Parathyroid adenoma (tissue), 2 donors: ENCODE measurements at regions not wholly inside any gene's neighbourhood (a gene's known extent, or its start where the extent isn't known, plus 50 kb on each side); places are given as distances from the start of the nearest gene placed in this dataset.

Experiments
- H2AFZ ChIP-seq: fragments of 300-600 bp; sonication (generic); one replicate; pipeline ENCODE4 v1.7.0; 2017; ENCODE audit warnings: antibody characterized with exemption, mild to moderate bottlenecking
- H3K27ac ChIP-seq: fragments of 300-600 bp; sonication (generic); one replicate; pipeline ENCODE4 v1.7.0; 2017
- H3K27me3 ChIP-seq: fragments of 300-600 bp; sonication (generic); one replicate; pipeline ENCODE4 v1.7.0; 2017; ENCODE audit warnings: low read length; ENCODE audit not compliant: control insufficient read depth, insufficient read depth
- H3K36me3 ChIP-seq: fragments of 300-600 bp; sonication (generic); one replicate; pipeline ENCODE4 v1.7.0; 2017; ENCODE audit warnings: low read length; ENCODE audit not compliant: control insufficient read depth, insufficient read depth
- H3K4me1 ChIP-seq: fragments of 300-600 bp; sonication (generic); one replicate; pipeline ENCODE4 v1.7.0; 2017; ENCODE audit warnings: control low read depth
- H3K4me2 ChIP-seq: fragments of 300-600 bp; sonication (generic); one replicate; pipeline ENCODE4 v1.7.0; 2017; ENCODE audit warnings: low read length
- H3K4me3 ChIP-seq: fragments of 300-600 bp; sonication (generic); one replicate; pipeline ENCODE4 v1.7.0; 2017; ENCODE audit warnings: low read depth, low read length
- H3K79me2 ChIP-seq: fragments of 300-600 bp; sonication (generic); one replicate; pipeline ENCODE4 v1.7.0; 2017; ENCODE audit warnings: control low read depth
- H3K9ac ChIP-seq: fragments of 300-600 bp; sonication (generic); one replicate; pipeline ENCODE4 v1.7.0; 2017; ENCODE audit warnings: mild to moderate bottlenecking
- H3K9me3 ChIP-seq: fragments of 300-600 bp; sonication (generic); one replicate; pipeline ENCODE4 v1.7.0; 2017; ENCODE audit warnings: low read length; ENCODE audit not compliant: control insufficient read depth
- CTCF ChIP-seq: fragments of 300-600 bp; sonication (generic); IDR thresholded peaks from one replicate; pipeline ENCODE4 v1.7.0; 2017; ENCODE audit warnings: antibody characterized with exemption, mild to moderate bottlenecking
- donor health status: primary hyperparathyroidism.

DNA sequence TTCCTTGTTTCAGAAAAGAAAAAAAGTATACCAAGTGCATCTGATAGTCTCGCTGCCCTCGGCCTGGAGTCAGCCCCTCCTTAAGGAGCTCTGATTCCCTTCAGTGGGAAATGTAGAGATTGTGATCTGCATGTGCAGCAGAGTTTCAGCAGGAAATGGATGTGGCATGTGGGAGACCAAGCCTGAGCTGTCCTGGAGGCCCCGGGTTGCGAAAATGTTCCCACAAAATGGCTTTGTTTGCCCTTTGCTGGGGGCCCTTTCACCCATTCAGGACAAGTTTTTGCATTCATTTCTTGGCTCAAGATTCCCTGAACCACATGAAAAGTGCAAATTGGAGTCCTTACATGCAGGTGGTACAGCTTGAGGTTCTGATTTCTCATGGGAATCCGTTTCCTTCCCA is 230.9 kb downstream of the GADD45G start:
- Histone ChIP-seq H3K4me3 (peak overlapping the region; percentile 24), H3K79me2 (no peaks in the 10 kb centered on the region), H3K9ac (no peak overlapping the region), H3K27me3 (no peaks in the 10 kb centered on the region), H3K36me3 (no peaks in the 10 kb centered on the region), H3K27ac (peak overlapping the region; percentile 95), H3K4me2 (peak overlapping the region; percentile 29), H3K9me3 (no peaks in the 10 kb centered on the region), H2AFZ (peak overlapping the region; percentile 53), H3K4me1 (peaks cover 28% of the 10 kb centered on the region)
- no peak for TF ChIP-seq CTCF

DNA sequence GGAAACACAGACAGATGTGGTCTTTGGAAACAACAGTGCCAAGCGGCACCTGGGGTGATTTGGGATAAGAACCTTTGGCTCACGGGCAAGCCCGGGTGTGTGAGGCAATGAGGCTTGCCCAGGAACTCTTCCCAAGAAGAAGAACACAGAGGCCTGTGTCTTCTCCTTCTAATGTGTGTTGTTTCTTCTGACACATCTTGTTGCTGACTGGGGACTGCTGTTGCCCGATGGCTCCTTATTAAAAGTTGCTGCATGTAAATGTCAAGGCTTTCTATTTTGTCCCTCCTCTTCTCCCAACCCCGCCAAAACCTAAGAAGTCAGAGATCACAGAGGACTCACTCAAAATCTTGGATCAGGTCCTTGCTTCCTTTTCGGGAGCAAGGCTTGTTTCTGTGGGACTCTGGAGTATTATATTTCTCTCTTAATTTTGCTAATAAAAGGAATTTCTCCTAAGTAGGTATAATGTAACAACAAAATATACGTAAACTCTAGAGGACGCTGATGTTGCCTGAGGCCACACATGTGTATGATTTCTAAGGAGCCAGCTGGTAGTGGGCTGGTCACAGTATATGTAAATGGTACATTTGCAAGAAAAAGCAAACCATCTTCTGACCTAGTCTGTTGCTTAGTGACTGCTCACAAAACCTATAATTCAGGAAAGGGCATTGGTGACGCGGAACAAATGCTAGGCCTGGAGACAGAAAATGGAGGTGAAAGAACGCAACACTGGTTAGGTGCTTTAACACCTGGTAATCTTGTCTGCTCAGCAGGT is 232.5 kb downstream of the GADD45G start:
- no peaks in the 10 kb centered on the region for H3K79me2 ChIP-seq
- peaks cover 29% of the 10 kb centered on the region for H3K4me1 ChIP-seq
- H3K9ac ChIP-seq, result no peak overlapping the region
- peak overlapping the region; percentile 41 for H2AFZ ChIP-seq
- peak overlapping the region; percentile 95 for H3K27ac ChIP-seq
- no peak for TF ChIP-seq CTCF
- H3K4me3 ChIP-seq, result no peak overlapping the region
- no peak overlapping the region for H3K4me2 ChIP-seq
- no peaks in the 10 kb centered on the region for H3K9me3 ChIP-seq
- H3K36me3 ChIP-seq, result no peaks in the 10 kb centered on the region
- no peaks in the 10 kb centered on the region for H3K27me3 ChIP-seq

- Histone ChIP-seq H3K36me3 (no peaks in the 10 kb centered on the region), H3K9ac (no peak overlapping the region)
Observed at GRCh38 chr9:89837934-89838310, 233.1 kb downstream of the GADD45G start.

GRCh38 chr9:89838621-89839020 is 233.8 kb downstream of the GADD45G start:
- H3K36me3 ChIP-seq, result no peaks in the 10 kb centered on the region
- H3K79me2 ChIP-seq, result no peaks in the 10 kb centered on the region
- no peak overlapping the region for H3K4me2 ChIP-seq
- no peaks in the 10 kb centered on the region for H3K9me3 ChIP-seq
- H2AFZ ChIP-seq, result no peak overlapping the region
- H3K4me3 ChIP-seq, result no peak overlapping the region
- TF ChIP-seq CTCF, result no peak
- no peak overlapping the region for H3K27ac ChIP-seq
- H3K27me3 ChIP-seq, result no peaks in the 10 kb centered on the region
- peaks cover 33% of the 10 kb centered on the region for H3K4me1 ChIP-seq
- H3K9ac ChIP-seq, result no peak overlapping the region

More at GRCh38 chr9:89837934-89838310, 233.1 kb downstream of the GADD45G start:
- H3K4me3 ChIP-seq, result no peak overlapping the region
- no peaks in the 10 kb centered on the region for H3K27me3 ChIP-seq
- peak overlapping the region; percentile 95 for H3K27ac ChIP-seq
- peaks cover 33% of the 10 kb centered on the region for H3K4me1 ChIP-seq
- H3K9me3 ChIP-seq, result no peaks in the 10 kb centered on the region
- no peaks in the 10 kb centered on the region for H3K79me2 ChIP-seq
- no peak overlapping the region for H3K4me2 ChIP-seq
- TF ChIP-seq CTCF, result no peak
- no peak overlapping the region for H2AFZ ChIP-seq

GRCh38 chr9:89839449-89839848 is 234.6 kb downstream of the GADD45G start:
- Histone ChIP-seq H3K9ac (no peak overlapping the region), H3K79me2 (no peaks in the 10 kb centered on the region), H3K27ac (peak overlapping the region; percentile 51), H2AFZ (peak overlapping the region; percentile 45), H3K4me1 (peaks cover 33% of the 10 kb centered on the region), H3K4me2 (no peak overlapping the region), H3K36me3 (no peaks in the 10 kb centered on the region), H3K4me3 (no peak overlapping the region), H3K9me3 (no peaks in the 10 kb centered on the region), H3K27me3 (no peaks in the 10 kb centered on the region)
- TF ChIP-seq CTCF, result no peak
